ENCODE measurements at regions not wholly inside any gene's neighbourhood (a gene's known extent, or its start where the extent isn't known, plus 50 kb on each side); places are given as distances from the start of the nearest gene placed in this dataset.

- intact Hi-C loops (cut with DNase I), result no loop called here
- whole genome bisulfite sequencing (ENCODE audit: insufficient coverage, low coverage, low lambda C conversion rate, missing lambda C conversion rate), result 57% methylated on average over 2 of the region's 5 CpGs
- no peak for TF ChIP-seq POLR2A (IDR thresholded peaks at IDR 0.05)
- TF ChIP-seq CTCF (IDR thresholded peaks at IDR 0.05), result no peak
Observed at GRCh38 chr3:159604151-159604581, 384.5 kb upstream of the IL12A start.

GRCh38 chr3:159605101-159605500, 383.5 kb upstream of the IL12A start:
- DNase-seq (no peak), ATAC-seq (no peak)
- TF ChIP-seq POLR2A (IDR thresholded peaks at IDR 0.05), result no peak
- TF ChIP-seq CTCF (IDR thresholded peaks at IDR 0.05), result no peak
- H3K36me3 ChIP-seq, result no peaks in the 10 kb centered on the region
- intact Hi-C loops (cut with DNase I), result no loop called here
- WGBS (ENCODE audit: insufficient coverage, low coverage, low lambda C conversion rate, missing lambda C conversion rate), result 70% methylated on average over 3 of the region's 3 CpGs
- no peaks in the 10 kb centered on the region for H3K9me3 ChIP-seq
- H3K27me3 ChIP-seq, result no peaks in the 10 kb centered on the region
- no peak overlapping the region for H3K4me3 ChIP-seq
- no peaks in the 10 kb centered on the region for H3K4me1 ChIP-seq
- no peak overlapping the region for H3K27ac ChIP-seq

More at GRCh38 chr3:159604151-159604581, 384.5 kb upstream of the IL12A start:
- DNase-seq, result peak in 1 of 3 donors; percentile 30
- H3K9me3 ChIP-seq, result no peaks in the 10 kb centered on the region
- no peaks in the 10 kb centered on the region for H3K36me3 ChIP-seq
- H3K4me3 ChIP-seq, result no peak overlapping the region
- H3K27ac ChIP-seq, result no peak overlapping the region
- H3K4me1 ChIP-seq, result no peaks in the 10 kb centered on the region
- peak in 1 of 4 donors; percentile 48 for ATAC-seq
- H3K27me3 ChIP-seq, result no peaks in the 10 kb centered on the region

GRCh38 chr3:159605776-159606175, 382.9 kb upstream of the IL12A start:
- no peaks in the 10 kb centered on the region for H3K27me3 ChIP-seq
- H3K4me1 ChIP-seq, result no peaks in the 10 kb centered on the region
- no peak for DNase-seq
- TF ChIP-seq POLR2A (IDR thresholded peaks at IDR 0.05) (no peak), CTCF (IDR thresholded peaks at IDR 0.05) (no peak)
- WGBS (ENCODE audit: insufficient coverage, low coverage, low lambda C conversion rate, missing lambda C conversion rate), result 61% methylated on average over 4 of the region's 5 CpGs
- H3K36me3 ChIP-seq, result no peaks in the 10 kb centered on the region
- ATAC-seq, result no peak
- H3K27ac ChIP-seq, result no peak overlapping the region
- intact Hi-C loops (cut with DNase I), result no loop called here
- no peak overlapping the region for H3K4me3 ChIP-seq
- no peaks in the 10 kb centered on the region for H3K9me3 ChIP-seq

- DNase-seq, result no peak
- WGBS (ENCODE audit: insufficient coverage, low coverage, low lambda C conversion rate, missing lambda C conversion rate), result 54% methylated on average over 3 of the region's 3 CpGs
- Histone ChIP-seq H3K36me3 (no peaks in the 10 kb centered on the region), H3K4me1 (no peaks in the 10 kb centered on the region), H3K27ac (no peak overlapping the region), H3K4me3 (no peak overlapping the region), H3K9me3 (no peaks in the 10 kb centered on the region), H3K27me3 (no peaks in the 10 kb centered on the region)
- no peak for ATAC-seq
- TF ChIP-seq POLR2A (IDR thresholded peaks at IDR 0.05) (no peak), CTCF (IDR thresholded peaks at IDR 0.05) (no peak)
- intact Hi-C loops (cut with DNase I), result no loop called here
Observed at GRCh38 chr3:159607856-159608255, 380.8 kb upstream of the IL12A start.

- Histone ChIP-seq H3K27ac (no peak overlapping the region), H3K4me1 (no peaks in the 10 kb centered on the region), H3K27me3 (no peaks in the 10 kb centered on the region), H3K4me3 (no peak overlapping the region), H3K36me3 (no peaks in the 10 kb centered on the region), H3K9me3 (no peaks in the 10 kb centered on the region)
- WGBS (ENCODE audit: insufficient coverage, low coverage, low lambda C conversion rate, missing lambda C conversion rate), result 71% methylated on average over 3 of the region's 3 CpGs
- DNase-seq (no peak), ATAC-seq (no peak)
- intact Hi-C loops (cut with DNase I), result no loop called here
- TF ChIP-seq POLR2A (IDR thresholded peaks at IDR 0.05), result no peak
- no peak for TF ChIP-seq CTCF (IDR thresholded peaks at IDR 0.05)
Observed at GRCh38 chr3:159608311-159608710, 380.3 kb upstream of the IL12A start.
